GM23338 (cell line): ENCODE measurements at regions not wholly inside any gene's neighbourhood (a gene's known extent, or its start where the extent isn't known, plus 50 kb on each side); places are given as distances from the start of the nearest gene placed in this dataset.

Experiments used
- ATAC-seq: fragments of 200-7000 bp; cut with Tn5 transposase; 3 replicates; pipeline ENCODE4 v1.9.1; 2020
- DNase-seq: peaks from one replicate; pipeline ENCODE4 v3.0.0-alpha.2; 2015; ENCODE audit warnings: low spot score
- H2AFZ ChIP-seq: fragments of 200-600 bp; sonication (generic); 2 replicates; pipeline ENCODE4 v1.8.0; 2016; ENCODE audit warnings: antibody characterized with exemption, mild to moderate bottlenecking, moderate library complexity
- H3F3A ChIP-seq: fragments of 200-600 bp; sonication (generic); replicated peaks from 2 replicates; pipeline ENCODE4 v1.8.0; 2017; ENCODE audit warnings: antibody characterized with exemption, mixed run types, low read depth
- H3K27ac ChIP-seq: fragments of 200-600 bp; sonication (generic); 2 replicates; pipeline ENCODE4 v1.6.1; 2016; ENCODE audit warnings: low read depth
- H3K27me3 ChIP-seq: fragments of 200-600 bp; sonication (generic); 2 replicates; pipeline ENCODE4 v1.8.0; 2016; ENCODE audit warnings: mild to moderate bottlenecking, mixed run types, moderate library complexity; ENCODE audit not compliant: insufficient read depth
- H3K36me3 ChIP-seq: fragments of 200-600 bp; sonication (generic); 2 replicates; pipeline ENCODE4 v1.8.0; 2016; ENCODE audit warnings: mild to moderate bottlenecking; ENCODE audit not compliant: insufficient read depth
- H3K4me1 ChIP-seq: fragments of 200-600 bp; sonication (generic); 2 replicates; pipeline ENCODE4 v1.8.0; 2016; ENCODE audit warnings: mild to moderate bottlenecking, moderate library complexity; ENCODE audit not compliant: insufficient read depth
- H3K4me2 ChIP-seq: fragments of 200-600 bp; sonication (generic); 2 replicates; pipeline ENCODE4 v1.7.1; 2017; ENCODE audit warnings: mixed run types
- H3K4me3 ChIP-seq: fragments of 200-600 bp; sonication (generic); 2 replicates; pipeline ENCODE4 v1.6.1; 2016; ENCODE audit warnings: mixed run types
- H3K79me2 ChIP-seq: fragments of 200-600 bp; sonication (generic); replicated peaks from 2 replicates; pipeline ENCODE4 v1.8.0; 2017; ENCODE audit warnings: mild to moderate bottlenecking; ENCODE audit not compliant: insufficient read depth
- H3K9me2 ChIP-seq: fragments of 200-600 bp; sonication (generic); 2 replicates; pipeline ENCODE4 v1.8.0; 2017; ENCODE audit not compliant: insufficient read depth
- H4K20me1 ChIP-seq: fragments of 200-600 bp; sonication (generic); replicated peaks from 2 replicates; pipeline ENCODE4 v1.8.0; 2017; ENCODE audit warnings: mild to moderate bottlenecking; ENCODE audit not compliant: insufficient read depth
- H3K27ac Mint-ChIP-seq: 2 replicates; pipeline ENCODE4 v1.8.0; 2020; ENCODE audit warnings: inconsistent platforms, mild to moderate bottlenecking, moderate library complexity, mixed read lengths
- H3K27me3 Mint-ChIP-seq: 3 replicates; pipeline ENCODE4 v1.8.0; 2022; ENCODE audit warnings: low read depth, mild to moderate bottlenecking, moderate library complexity, mixed read lengths, inconsistent platforms; ENCODE audit not compliant: insufficient read depth, poor library complexity
- H3K36me3 Mint-ChIP-seq: 3 replicates; pipeline ENCODE4 v1.8.0; 2021; ENCODE audit warnings: low read depth, mild to moderate bottlenecking, inconsistent platforms, moderate library complexity, mixed read lengths
- H3K4me1 Mint-ChIP-seq: 3 replicates; pipeline ENCODE4 v1.8.0; 2020; ENCODE audit warnings: mild to moderate bottlenecking, inconsistent platforms, mixed read lengths
- H3K4me3 Mint-ChIP-seq: 3 replicates; pipeline ENCODE4 v1.8.0; 2021; ENCODE audit warnings: moderate library complexity, mild to moderate bottlenecking, inconsistent platforms, mixed read lengths
- H3K9me3 Mint-ChIP-seq: 3 replicates; pipeline ENCODE4 v1.8.0; 2020; ENCODE audit warnings: moderate library complexity, mild to moderate bottlenecking, inconsistent platforms, mixed read lengths
- CREB1 ChIP-seq: fragments of 250-450 bp; sonication (Bioruptor Pico); IDR thresholded peaks from 2 replicates; pipeline ENCODE4 v1.5.0; 2020; ENCODE audit warnings: low read depth, mild to moderate bottlenecking, moderate library complexity
- CTCF ChIP-seq, 2 experiments: fragments of 200-600 bp in 1 of 2; sonication (generic) in 1 of 2; conservative IDR thresholded peaks; 2 replicates each; pipeline versions ENCODE4 v1.5.1 to v1.6.1; 2016 to 2017; ENCODE audit warnings: antibody characterized with exemption in 2 of 2, low read depth in 2 of 2, mild to moderate bottlenecking in 2 of 2, moderate library complexity in 1 of 2
- ETS1 ChIP-seq: IDR thresholded peaks from 2 replicates; pipeline ENCODE4 v1.6.1; 2016; ENCODE audit warnings: antibody characterized with exemption
- EZH2 ChIP-seq: fragments of 200-600 bp; sonication (generic); IDR thresholded peaks from one replicate; pipeline ENCODE4 v1.8.0; 2017; ENCODE audit warnings: antibody characterized with exemption, mild to moderate bottlenecking, low read depth; ENCODE audit not compliant: unreplicated experiment
- EZH2phosphoT487 ChIP-seq: fragments of 200-600 bp; sonication (generic); IDR thresholded peaks from one replicate; pipeline ENCODE4 v1.8.1; 2018; ENCODE audit warnings: antibody characterized with exemption; ENCODE audit not compliant: unreplicated experiment
- JUNB ChIP-seq: IDR thresholded peaks from one replicate; pipeline ENCODE4 v1.6.1; 2016; ENCODE audit warnings: antibody characterized with exemption; ENCODE audit not compliant: unreplicated experiment
- NANOG ChIP-seq: IDR thresholded peaks from 2 replicates; pipeline ENCODE4 v1.6.1; 2016; ENCODE audit warnings: antibody characterized with exemption, borderline replicate concordance
- POLR2AphosphoS5 ChIP-seq: IDR thresholded peaks from 2 replicates; pipeline ENCODE4 v1.6.1; 2016; ENCODE audit warnings: antibody characterized with exemption, low read depth
- REST ChIP-seq: IDR thresholded peaks from one replicate; pipeline ENCODE4 v1.6.1; 2018; ENCODE audit warnings: antibody characterized with exemption; ENCODE audit not compliant: unreplicated experiment
- STAT1 ChIP-seq: IDR thresholded peaks from one replicate; pipeline ENCODE4 v1.6.1; 2016; ENCODE audit warnings: antibody characterized with exemption; ENCODE audit not compliant: unreplicated experiment
- ZNF114 ChIP-seq: fragments of 250-450 bp; sonication (Bioruptor Pico); IDR thresholded peaks from 2 replicates; pipeline ENCODE4 v1.5.0; 2020; ENCODE audit warnings: mild to moderate bottlenecking, moderate library complexity
- ZNF331 ChIP-seq: fragments of 250-450 bp; sonication (Bioruptor Pico); IDR thresholded peaks from 2 replicates; pipeline ENCODE4 v1.5.0; 2020; ENCODE audit warnings: low read depth, mild to moderate bottlenecking, moderate library complexity
- ZNF462 ChIP-seq: fragments of 250-450 bp; sonication (Bioruptor Pico); IDR thresholded peaks from 2 replicates; pipeline ENCODE4 v1.5.0; 2020; ENCODE audit warnings: mild to moderate bottlenecking, moderate library complexity

GRCh38 chr6:11295969-11296368, 63.5 kb upstream of the NEDD9 start:
- 0 out of 2 replicates have a peak, but pooled peaks cover 12% of the 10 kb centered on the region for H3K9me2 ChIP-seq
- no peak overlapping the region for H3K4me2 ChIP-seq
- DNase-seq, result no peak
- no peaks in the 10 kb centered on the region for H3K4me1 ChIP-seq
- Mint-ChIP-seq H3K4me1 (no peaks in the 10 kb centered on the region; the same call in 2 of the 3 replicates), H3K27ac (no peak overlapping the region), H3K4me3 (no peak overlapping the region), H3K9me3 (peaks cover 23% of the 10 kb centered on the region), H3K36me3 (peaks cover 15% of the 10 kb centered on the region), H3K27me3 (peaks cover 2% of the 10 kb centered on the region)
- no peaks in the 10 kb centered on the region for H3K27me3 ChIP-seq
- no peak for ATAC-seq
- no peaks in the 10 kb centered on the region for H4K20me1 ChIP-seq
- H3K79me2 ChIP-seq, result no peaks in the 10 kb centered on the region
- no peak for TF ChIP-seq NANOG
- TF ChIP-seq ETS1, result no peak
- no peak for TF ChIP-seq ZNF114 (CRISPR knock-in tag)
- no peak for TF ChIP-seq REST
- no peak for TF ChIP-seq EZH2phosphoT487
- TF ChIP-seq STAT1, result no peak
- TF ChIP-seq CREB1 (CRISPR knock-in tag), result no peak
- no peak for TF ChIP-seq EZH2
- TF ChIP-seq ZNF331, result no peak
- no peak for TF ChIP-seq ZNF462 (CRISPR knock-in tag)
- TF ChIP-seq POLR2AphosphoS5, result no peak
- TF ChIP-seq CTCF (conservative IDR thresholded peaks at IDR 0.05; ENCODE audit: low read depth in 2 of 2), result no peak
- no peak for TF ChIP-seq JUNB
- no peak overlapping the region for H3K27ac ChIP-seq
- no peaks in the 10 kb centered on the region for H3F3A ChIP-seq
- H2AFZ ChIP-seq, result no peak overlapping the region
- H3K36me3 ChIP-seq, result no peaks in the 10 kb centered on the region
- no peak overlapping the region for H3K4me3 ChIP-seq
